ENCODE measurements at regions not wholly inside any gene's neighbourhood (a gene's known extent, or its start where the extent isn't known, plus 50 kb on each side); places are given as distances from the start of the nearest gene placed in this dataset.

- DNase-seq, result no peak
- H3K27ac Mint-ChIP-seq, result no peak overlapping the region
- ChIA-PET POLR2A (no interaction called here), CTCF (no interaction called here)
- H3K36me3 Mint-ChIP-seq (ENCODE audit: low read depth), result no peaks in the 10 kb centered on the region
- H3K9me3 Mint-ChIP-seq, result no peaks in the 10 kb centered on the region
- peaks cover 54% of the 10 kb centered on the region for H3K4me1 Mint-ChIP-seq
- no peaks in the 10 kb centered on the region for H3K27me3 Mint-ChIP-seq
- no peak overlapping the region for H3K4me3 Mint-ChIP-seq
Observed at GRCh38 chr17:83195330-83196023, 116.1 kb downstream of the METRNL start.

GRCh38 chr17:83196024-83196365 is 116.6 kb downstream of the METRNL start:
- Mint-ChIP-seq H3K4me1 (peaks cover 57% of the 10 kb centered on the region), H3K36me3 (ENCODE audit: low read depth) (no peaks in the 10 kb centered on the region), H3K27ac (no peak overlapping the region), H3K4me3 (no peak overlapping the region), H3K27me3 (no peaks in the 10 kb centered on the region), H3K9me3 (no peaks in the 10 kb centered on the region)
- DNase-seq, result no peak
- POLR2A ChIA-PET, result no interaction called here
- CTCF ChIA-PET, result no interaction called here

GRCh38 chr17:83196366-83196765 is 117.0 kb downstream of the METRNL start:
- H3K9me3 Mint-ChIP-seq, result no peaks in the 10 kb centered on the region
- H3K27ac Mint-ChIP-seq, result no peak overlapping the region
- ChIA-PET CTCF (no interaction called here), POLR2A (no interaction called here)
- H3K27me3 Mint-ChIP-seq, result no peaks in the 10 kb centered on the region
- no peaks in the 10 kb centered on the region for H3K36me3 Mint-ChIP-seq (ENCODE audit: low read depth)
- H3K4me3 Mint-ChIP-seq, result no peak overlapping the region
- no peak for DNase-seq
- H3K4me1 Mint-ChIP-seq, result peaks cover 57% of the 10 kb centered on the region

GRCh38 chr17:83196973-83197880 is 117.8 kb downstream of the METRNL start:
- Mint-ChIP-seq H3K4me3 (no peak overlapping the region), H3K4me1 (peaks cover 64% of the 10 kb centered on the region), H3K36me3 (ENCODE audit: low read depth) (no peaks in the 10 kb centered on the region), H3K9me3 (no peaks in the 10 kb centered on the region), H3K27me3 (no peaks in the 10 kb centered on the region), H3K27ac (peak overlapping the region; percentile 68)
- no peak for DNase-seq
- ChIA-PET CTCF (no interaction called here), POLR2A (no interaction called here)

- peaks cover 74% of the 10 kb centered on the region for H3K4me1 Mint-ChIP-seq
- peak; percentile 37 for DNase-seq
- H3K4me3 Mint-ChIP-seq, result peak overlapping the region; percentile 67
- CTCF ChIA-PET, result no interaction called here
- POLR2A ChIA-PET, result interaction anchor here (0.6 to 2.8 kb wide), 5 partner anchors 14 to 313 kb away, joined by 3 to 11 read pairs (median 3); no protein-coding TSS in a partner anchor
- peak overlapping the region; percentile 98 for H3K27ac Mint-ChIP-seq
- H3K36me3 Mint-ChIP-seq (ENCODE audit: low read depth), result no peaks in the 10 kb centered on the region
- H3K9me3 Mint-ChIP-seq, result no peaks in the 10 kb centered on the region
- H3K27me3 Mint-ChIP-seq, result no peaks in the 10 kb centered on the region
Observed at GRCh38 chr17:83198366-83199341, 119.2 kb downstream of the METRNL start.

- DNase-seq, result peak; percentile 83
- POLR2A ChIA-PET, result interaction anchor here (0.6 to 2.8 kb wide), 14 partner anchors 15 to 335 kb away, joined by 3 to 11 read pairs (median 3); partner anchors contain the start of gene METRNL
- Mint-ChIP-seq H3K27me3 (no peaks in the 10 kb centered on the region), H3K27ac (peak overlapping the region; percentile 98), H3K9me3 (no peaks in the 10 kb centered on the region), H3K36me3 (ENCODE audit: low read depth) (no peaks in the 10 kb centered on the region), H3K4me3 (peak overlapping the region; percentile 67), H3K4me1 (peaks cover 75% of the 10 kb centered on the region)
- CTCF ChIA-PET, result interaction anchor here (0.5 to 1.7 kb wide), 3 partner anchors 18 to 338 kb away, joined by 3 to 5 read pairs (median 4); no protein-coding TSS in a partner anchor
Observed at GRCh38 chr17:83199500-83200201, 120.2 kb downstream of the METRNL start.

GRCh38 chr17:83200231-83200699 is 120.9 kb downstream of the METRNL start:
- peak; percentile 83 for DNase-seq
- Mint-ChIP-seq H3K27me3 (no peaks in the 10 kb centered on the region), H3K4me3 (peak overlapping the region; percentile 67), H3K4me1 (peaks cover 70% of the 10 kb centered on the region), H3K36me3 (ENCODE audit: low read depth) (no peaks in the 10 kb centered on the region), H3K9me3 (no peaks in the 10 kb centered on the region), H3K27ac (peak overlapping the region; percentile 98)
- ChIA-PET POLR2A (interaction anchor here (0.9 to 2.8 kb wide), 11 partner anchors 20 to 336 kb away, joined by 3 to 11 read pairs (median 4); partner anchors contain the start of gene METRNL), CTCF (interaction anchor here (0.5 to 1.7 kb wide), 4 partner anchors 19 to 418 kb away, joined by 3 to 5 read pairs (median 4); no protein-coding TSS in a partner anchor)

GRCh38 chr17:83200751-83201150 is 121.3 kb downstream of the METRNL start:
- POLR2A ChIA-PET, result interaction anchor here (0.6 to 2.8 kb wide), 11 partner anchors 20 to 358 kb away, joined by 3 to 11 read pairs (median 3); partner anchors contain the start of gene METRNL
- no peak for DNase-seq

GRCh38 chr17:83201206-83202001 is 122.0 kb downstream of the METRNL start:
- POLR2A ChIA-PET, result interaction anchor here (0.6 to 2.8 kb wide), 6 partner anchors 58 to 358 kb away, joined by 3 to 11 read pairs (median 6); partner anchors contain the start of gene METRNL
- Mint-ChIP-seq H3K27me3 (no peaks in the 10 kb centered on the region), H3K27ac (peak overlapping the region; percentile 98), H3K9me3 (no peaks in the 10 kb centered on the region), H3K4me3 (peak overlapping the region; percentile 3), H3K4me1 (peaks cover 71% of the 10 kb centered on the region), H3K36me3 (ENCODE audit: low read depth) (no peaks in the 10 kb centered on the region)
- peak; percentile 16 for DNase-seq
- CTCF ChIA-PET, result interaction anchor here (1.5 to 1.7 kb wide), 3 partner anchors 20 to 420 kb away, joined by 4 to 5 read pairs (median 4); no protein-coding TSS in a partner anchor

More at GRCh38 chr17:83200751-83201150, 121.3 kb downstream of the METRNL start:
- Mint-ChIP-seq H3K9me3 (no peaks in the 10 kb centered on the region), H3K4me1 (peaks cover 70% of the 10 kb centered on the region), H3K4me3 (peak overlapping the region; percentile 67), H3K27ac (peak overlapping the region; percentile 98), H3K27me3 (no peaks in the 10 kb centered on the region), H3K36me3 (ENCODE audit: low read depth) (no peaks in the 10 kb centered on the region)
- CTCF ChIA-PET, result interaction anchor here (1.5 to 1.7 kb wide), 3 partner anchors 20 to 419 kb away, joined by 4 to 5 read pairs (median 4); no protein-coding TSS in a partner anchor

- DNase-seq, result peak; percentile 16
- no peaks in the 10 kb centered on the region for H3K36me3 Mint-ChIP-seq (ENCODE audit: low read depth)
- H3K4me3 Mint-ChIP-seq, result no peak overlapping the region
- ChIA-PET POLR2A (interaction anchor here (1.0 kb wide), 1 partner anchor 123 kb away, joined by 3 read pairs; the partner anchor contains the start of gene METRNL), CTCF (no interaction called here)
- H3K27ac Mint-ChIP-seq, result peak overlapping the region; percentile 50
- H3K9me3 Mint-ChIP-seq, result no peaks in the 10 kb centered on the region
- peaks cover 68% of the 10 kb centered on the region for H3K4me1 Mint-ChIP-seq
- H3K27me3 Mint-ChIP-seq, result no peaks in the 10 kb centered on the region
Observed at GRCh38 chr17:83202002-83203000, 122.9 kb downstream of the METRNL start.

Measured in activated CD4-positive, alpha-beta memory T cell treated with anti-CD3 and anti-CD28 coated beads, Interleukin-2, amount 10 ng/mL, durations not matched to agents 7 days and 5 days (primary cell).